ENCODE measurements at regions not wholly inside any gene's neighbourhood (a gene's known extent, or its start where the extent isn't known, plus 50 kb on each side); places are given as distances from the start of the nearest gene placed in this dataset.
"Not testable (repeated sequence)": the region's sequence is repeated elsewhere in the genome, so short reads cannot be mapped to it uniquely, and the experiment has no call there.

DNA sequence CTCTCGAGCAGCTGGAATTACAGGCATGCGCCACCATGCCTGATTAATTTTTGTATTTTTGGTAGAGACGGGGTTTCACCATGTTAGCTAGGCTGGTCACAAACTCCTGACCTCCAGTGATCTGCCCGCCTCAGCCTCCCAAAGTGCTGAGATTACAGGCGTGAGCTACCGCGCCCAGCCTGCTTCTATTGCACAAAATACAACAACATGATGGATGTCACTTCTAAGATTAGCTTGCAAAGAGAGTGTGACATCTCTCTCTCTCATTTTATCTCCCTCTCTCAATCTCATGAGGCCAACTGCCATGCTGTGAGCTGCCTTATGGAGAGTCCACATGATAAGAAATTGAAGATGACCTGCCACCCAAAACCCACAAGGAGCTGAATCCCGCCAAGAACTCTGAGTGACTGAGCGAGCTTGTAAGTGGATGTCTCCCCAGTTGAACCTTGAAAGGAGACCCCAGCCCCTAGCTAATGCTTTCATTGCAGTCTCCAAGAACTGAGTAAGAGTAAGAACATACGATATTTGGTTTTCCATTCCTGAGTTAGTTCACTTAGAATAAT, 458.5 kb downstream of the RBFOX1 start:
- DNase-seq: no peak

DNA sequence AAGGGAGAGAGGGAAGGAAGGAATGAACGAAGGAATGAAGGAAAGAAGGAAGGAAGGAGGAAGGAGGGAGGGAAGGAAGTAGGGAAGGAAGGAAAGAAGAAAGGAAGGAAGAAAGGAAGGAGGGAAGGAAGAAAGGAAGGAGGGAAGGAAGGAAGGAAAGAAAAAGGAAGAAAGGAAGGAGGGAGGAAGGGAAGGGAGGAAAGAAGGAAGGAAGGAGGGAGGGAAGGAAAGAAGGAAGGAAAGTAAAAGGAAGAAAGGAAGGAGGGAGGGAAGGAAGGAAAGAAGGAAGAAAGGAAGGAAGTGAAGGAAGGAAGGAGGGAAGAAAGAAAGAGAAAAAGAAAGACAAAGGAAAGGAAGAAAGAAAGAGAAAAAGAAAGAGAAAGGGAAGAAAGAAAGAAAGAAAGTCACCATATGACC, 442.4 kb downstream of the RBFOX1 start:
- DNase-seq: no peak

DNA sequence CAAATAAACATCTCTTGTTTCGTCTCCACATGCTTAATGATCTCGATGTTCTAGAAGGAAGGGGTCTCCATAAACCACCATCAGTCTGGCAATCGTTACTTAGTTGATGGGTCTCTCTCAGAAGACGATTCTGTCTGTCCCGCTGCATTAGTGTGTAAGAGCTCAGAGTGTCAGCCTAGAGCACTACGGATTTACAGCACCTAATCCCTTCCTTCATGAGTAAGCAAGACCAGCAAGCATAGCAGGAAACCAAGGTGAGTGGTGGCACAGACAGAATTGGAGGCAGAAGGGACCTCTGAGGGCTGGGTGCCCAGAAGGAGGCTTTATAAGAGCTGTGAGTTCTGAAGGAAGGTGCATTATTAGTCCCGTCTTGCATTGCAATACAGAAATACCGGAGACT, 440.1 kb downstream of the RBFOX1 start:
- no peak for DNase-seq

DNA sequence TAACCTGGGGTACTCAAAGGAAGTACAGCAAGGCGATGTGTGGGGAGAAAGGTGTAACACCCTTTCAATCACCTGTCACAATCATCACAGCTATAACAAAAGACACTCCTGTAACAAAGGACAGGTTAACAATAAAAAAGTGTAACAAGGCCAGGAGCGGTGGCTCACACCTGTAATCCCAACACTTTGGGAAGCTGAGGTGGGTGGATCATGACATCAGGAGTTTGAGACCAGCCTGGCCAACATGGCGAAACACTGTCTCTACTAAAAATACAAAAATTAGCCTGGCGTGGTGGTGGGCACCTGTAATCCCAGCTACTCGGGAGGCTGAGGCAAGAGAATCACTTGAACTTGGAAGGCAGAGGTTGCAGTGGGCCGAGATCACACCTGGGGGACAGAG, 436.4 kb downstream of the RBFOX1 start:
- not testable (repeated sequence) for DNase-seq

DNA sequence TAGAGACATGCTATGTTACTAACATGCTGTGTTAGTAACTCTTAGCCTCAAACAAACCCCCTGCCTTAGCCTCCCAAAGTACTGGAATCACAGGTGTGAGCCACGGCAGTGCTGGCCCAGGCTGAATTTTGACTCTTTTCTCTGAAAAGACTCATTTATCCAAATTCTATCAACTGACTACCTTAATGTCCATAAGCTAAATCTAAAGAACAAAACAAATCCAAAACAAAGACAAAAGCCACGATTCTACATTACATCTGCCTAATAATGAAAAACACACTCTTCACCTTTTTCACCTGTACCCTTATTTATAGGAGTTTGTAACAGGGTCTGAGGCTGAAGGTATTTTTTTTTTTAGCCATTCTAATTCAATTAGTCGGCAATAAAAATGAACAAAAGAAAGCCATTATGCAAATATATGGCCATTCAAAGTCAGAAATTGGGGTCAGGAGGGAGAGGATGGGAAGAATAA, 432.5 kb downstream of the RBFOX1 start:
- no peak for DNase-seq

DNA sequence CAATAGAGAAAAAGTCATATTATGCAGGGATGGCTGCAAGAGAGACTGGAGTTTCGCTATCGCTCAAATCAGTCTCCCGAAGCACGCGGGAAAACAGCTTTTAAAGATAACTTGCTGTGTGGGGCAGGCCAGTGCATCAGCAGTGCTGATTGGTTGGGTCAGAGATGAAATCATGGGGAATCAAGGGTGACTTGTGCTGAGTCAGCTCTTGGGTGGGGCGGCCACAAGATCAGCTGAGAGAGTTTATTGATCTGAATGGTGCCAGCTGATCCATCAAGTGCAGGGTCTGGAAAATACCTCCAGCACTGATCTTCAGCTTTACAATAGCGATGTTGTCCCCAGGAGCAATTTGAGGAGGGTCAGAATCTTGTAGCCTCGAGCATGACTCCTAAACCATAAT, 430.5 kb downstream of the RBFOX1 start:
- no peak for DNase-seq
